ENCODE measurements at regions not wholly inside any gene's neighbourhood (a gene's known extent, or its start where the extent isn't known, plus 50 kb on each side); places are given as distances from the start of the nearest gene placed in this dataset.

- 0 to 56% methylated on average over 1 to 5 of the region's 5 CpGs for WGBS, 2 experiments (ENCODE audit: insufficient coverage in 1 of 2, insufficient read length in 1 of 2)
- Histone ChIP-seq H3K4me3 (ENCODE audit: low read length) (no peak overlapping the region), H3K9ac (ENCODE audit: extremely low read depth, low read length, poor library complexity, severe bottlenecking) (no peak overlapping the region), H3K27me3 (ENCODE audit: control insufficient read depth, insufficient read depth, low read length, poor library complexity, severe bottlenecking) (no peaks in the 10 kb centered on the region), H3K36me3 (ENCODE audit: control insufficient read depth, insufficient read depth, low read length) (no peaks in the 10 kb centered on the region), H3K4me1 (ENCODE audit: control insufficient read depth, insufficient read depth, low read length) (peaks cover 20% of the 10 kb centered on the region), H3K9me3 (ENCODE audit: control insufficient read depth, low read length) (peaks cover 5% of the 10 kb centered on the region), H3K27ac (ENCODE audit: low read depth, low read length) (no peak overlapping the region)
- H3K4me3 Mint-ChIP-seq = no peak overlapping the region
- H3K9me3 Mint-ChIP-seq = no peaks in the 10 kb centered on the region
- H3K4me1 Mint-ChIP-seq = peaks cover 36% of the 10 kb centered on the region
- peaks cover 7% of the 10 kb centered on the region for H3K27me3 Mint-ChIP-seq (ENCODE audit: insufficient read depth)
- DNase-seq = peak; percentile 67
- peak; percentile 82 for TF ChIP-seq CTCF (conservative IDR thresholded peaks at IDR 0.05)
- no peak overlapping the region for H3K27ac Mint-ChIP-seq
- no peaks in the 10 kb centered on the region for H3K36me3 Mint-ChIP-seq (ENCODE audit: low read depth)
Measured at GRCh38 chr15:66838671-66839239, 136.7 kb downstream of the SMAD6 start.

DNA sequence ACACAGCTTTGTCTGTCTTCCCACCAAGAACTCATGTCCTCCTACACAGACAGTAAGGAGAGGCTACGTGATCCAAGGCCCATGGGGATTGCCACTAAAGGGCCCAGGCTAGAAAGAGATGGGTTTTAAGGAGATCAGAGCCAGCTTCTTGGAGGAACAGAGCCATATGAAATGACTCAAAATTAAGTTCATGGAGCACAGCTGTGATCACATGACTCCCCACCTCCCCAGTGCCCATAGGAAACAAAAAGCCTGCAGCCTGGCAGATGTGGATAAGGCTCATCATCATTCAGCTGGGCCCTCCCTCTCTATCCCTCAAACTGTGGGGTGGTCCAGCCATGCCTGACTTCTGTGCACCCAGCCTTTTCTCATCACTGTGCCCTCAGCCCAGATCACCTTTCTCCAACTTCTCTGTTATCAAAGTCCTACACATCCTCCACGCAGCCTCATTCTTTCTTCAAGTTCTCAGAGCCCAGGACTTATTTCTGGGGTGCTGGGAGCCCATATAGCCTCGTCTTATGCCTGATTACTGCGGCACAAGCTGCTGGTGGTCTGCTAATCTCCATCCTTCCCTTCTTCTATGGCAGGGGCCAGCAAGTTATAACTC, 137.6 kb downstream of the SMAD6 start:
- Histone ChIP-seq H3K4me1 (ENCODE audit: control insufficient read depth, insufficient read depth, low read length) (peaks cover 24% of the 10 kb centered on the region), H3K9me3 (ENCODE audit: control insufficient read depth, low read length) (peaks cover 5% of the 10 kb centered on the region), H3K36me3 (ENCODE audit: control insufficient read depth, insufficient read depth, low read length) (peaks cover 5% of the 10 kb centered on the region), H3K27ac (ENCODE audit: low read depth, low read length) (no peak overlapping the region), H3K4me3 (ENCODE audit: low read length) (no peak overlapping the region), H3K27me3 (ENCODE audit: control insufficient read depth, insufficient read depth, low read length, poor library complexity, severe bottlenecking) (no peaks in the 10 kb centered on the region), H3K9ac (ENCODE audit: extremely low read depth, low read length, poor library complexity, severe bottlenecking) (no peak overlapping the region)
- Mint-ChIP-seq H3K4me3 (no peak overlapping the region), H3K36me3 (ENCODE audit: low read depth) (peaks cover 5% of the 10 kb centered on the region), H3K27ac (no peak overlapping the region), H3K9me3 (no peaks in the 10 kb centered on the region), H3K4me1 (peaks cover 34% of the 10 kb centered on the region), H3K27me3 (ENCODE audit: insufficient read depth) (peaks cover 7% of the 10 kb centered on the region)
- 88 to 100% methylated on average over 3 to 4 of the region's 4 CpGs for WGBS, 2 experiments (ENCODE audit: insufficient coverage in 1 of 2, insufficient read length in 1 of 2)
- no peak for DNase-seq
- no peak for TF ChIP-seq CTCF (conservative IDR thresholded peaks at IDR 0.05)

DNA sequence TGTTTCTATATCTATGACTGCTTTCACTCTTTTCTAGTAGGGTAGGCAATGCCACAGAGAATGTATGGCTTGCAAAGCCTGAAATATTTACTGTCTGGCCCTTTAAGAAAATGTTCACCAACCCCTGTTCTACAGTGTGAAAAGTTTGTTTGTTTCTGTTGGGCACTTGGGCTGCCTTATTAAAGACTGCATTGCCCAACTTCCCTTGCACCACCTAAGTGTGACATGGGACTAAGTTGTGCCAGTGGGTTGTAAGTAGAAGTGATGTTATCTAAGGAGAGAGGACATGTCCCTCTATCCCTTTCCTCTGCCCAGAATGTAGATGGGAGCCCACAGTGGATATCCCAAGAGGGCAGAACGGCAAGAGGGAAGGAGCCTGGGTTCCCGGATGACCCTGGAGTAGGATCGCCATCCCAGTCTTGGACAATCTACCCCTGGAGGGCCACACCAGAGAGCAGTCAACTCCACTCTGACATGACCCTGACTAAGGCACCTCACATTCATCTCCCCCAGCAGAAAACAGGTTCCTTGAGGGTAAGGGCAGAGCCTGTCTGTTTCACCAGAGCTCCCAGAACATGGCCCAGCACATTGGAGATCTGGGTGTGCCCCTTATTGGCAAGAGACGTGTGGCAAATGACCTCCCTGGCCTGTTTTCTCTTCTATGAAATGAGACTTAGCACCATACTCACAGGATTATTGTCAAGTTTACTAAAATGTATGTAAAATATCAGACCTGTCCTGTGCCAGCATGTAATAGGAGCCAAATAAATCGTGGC, 138.8 kb downstream of the SMAD6 start:
- H3K27ac ChIP-seq (ENCODE audit: low read depth, low read length) = no peak overlapping the region
- peaks cover 8% of the 10 kb centered on the region for H3K36me3 Mint-ChIP-seq (ENCODE audit: low read depth)

More for the DNA sequence above, 138.8 kb downstream of the SMAD6 start:
- no peak for DNase-seq
- Histone ChIP-seq H3K27me3 (ENCODE audit: control insufficient read depth, insufficient read depth, low read length, poor library complexity, severe bottlenecking) (no peaks in the 10 kb centered on the region), H3K9me3 (ENCODE audit: control insufficient read depth, low read length) (peaks cover 1% of the 10 kb centered on the region), H3K36me3 (ENCODE audit: control insufficient read depth, insufficient read depth, low read length) (peaks cover 5% of the 10 kb centered on the region), H3K9ac (ENCODE audit: extremely low read depth, low read length, poor library complexity, severe bottlenecking) (no peak overlapping the region), H3K4me3 (ENCODE audit: low read length) (no peak overlapping the region), H3K4me1 (ENCODE audit: control insufficient read depth, insufficient read depth, low read length) (peaks cover 17% of the 10 kb centered on the region)
- WGBS, 2 experiments (ENCODE audit: insufficient coverage in 1 of 2, insufficient read length in 1 of 2) = 86 to 94% methylated on average over 3 to 5 of the region's 5 CpGs
- Mint-ChIP-seq H3K27me3 (ENCODE audit: insufficient read depth) (peaks cover 7% of the 10 kb centered on the region), H3K4me1 (peaks cover 31% of the 10 kb centered on the region), H3K9me3 (no peaks in the 10 kb centered on the region), H3K4me3 (peak overlapping the region; percentile 54), H3K27ac (peak overlapping the region; percentile 38)
- no peak for TF ChIP-seq CTCF (conservative IDR thresholded peaks at IDR 0.05)
